GM12878 (cell line): ENCODE measurements at regions not wholly inside any gene's neighbourhood (a gene's known extent, or its start where the extent isn't known, plus 50 kb on each side); places are given as distances from the start of the nearest gene placed in this dataset.

Experiments used
- ATAC-seq: fragments of 200-7000 bp; cut with Tn5 transposase; 3 replicates; pipeline ENCODE4 v1.9.1; 2020; ENCODE audit warnings: mild to moderate bottlenecking, moderate library complexity
- BruUV-seq: library from RNA; stranded (reverse); fragments of 400-500 nt; replicated peaks from 2 replicates; lab custom pipeline; 2021; lab: Mats Ljungman, UMichigan
- CTCF ChIA-PET: fragments of 300-600 bp; sonication (Branson Sonifier 250); formaldehyde crosslinking; extraction: SDS; loops from one replicate; lab custom pipeline; 2021; ENCODE audit warnings: inconsistent platforms; lab: Yijun Ruan, JAX
- POLR2A ChIA-PET: fragments of 350-600 bp; formaldehyde crosslinking; extraction: SDS; loops from one replicate; lab custom pipeline; 2021; ENCODE audit warnings: inconsistent platforms; lab: Charles Lee
- RAD21 ChIA-PET: fragments of 300-600 bp; sonication (Branson Sonifier 250); formaldehyde crosslinking; loops from one replicate; lab custom pipeline; 2023; ENCODE audit warnings: antibody characterized with exemption; ENCODE audit not compliant: unreplicated experiment; lab: Charles Lee
- SMC1A ChIA-PET: fragments of 300-600 bp; sonication (Branson Sonifier 250); formaldehyde crosslinking; loops from one replicate; lab custom pipeline; 2023; ENCODE audit not compliant: unreplicated experiment, uncharacterized antibody; lab: Charles Lee
- DNase-seq: peaks from one replicate; pipeline ENCODE4 v3.0.0-alpha.2; 2011; ENCODE audit warnings: low read depth, low spot score
- FAIRE-seq: peaks from 3 replicates; lab custom pipeline; 2011; peaks lifted over from hg19 to GRCh38; lab: Jason Lieb, UNC
- H2AFZ ChIP-seq: 2 replicates; pipeline ENCODE4 v1.6.0; 2011; ENCODE audit warnings: low read depth, low read length, control low read depth; ENCODE audit not compliant: control insufficient read depth
- H3K27ac ChIP-seq: 2 replicates; pipeline ENCODE4 v1.5.1; 2011; ENCODE audit warnings: control low read depth; ENCODE audit not compliant: control insufficient read depth, insufficient read depth
- H3K27me3 ChIP-seq, 2 experiments: replicated peaks in 1 of 2; 2 replicates each; pipeline versions ENCODE4 v1.6.0 to v1.6.1; 2011; ENCODE audit warnings: low read length in 1 of 2; ENCODE audit not compliant: control insufficient read depth in 2 of 2, insufficient read depth in 2 of 2
- H3K36me3 ChIP-seq, 2 experiments: 2 replicates each; pipeline ENCODE4 v1.5.1; 2011; ENCODE audit warnings: low read length in 1 of 2; ENCODE audit not compliant: control insufficient read depth in 2 of 2, insufficient read depth in 2 of 2
- H3K4me1 ChIP-seq: 2 replicates; pipeline ENCODE4 v1.6.1; 2011; ENCODE audit warnings: mild to moderate bottlenecking, low read length, moderate library complexity, mixed read lengths; ENCODE audit not compliant: control insufficient read depth, insufficient read depth
- H3K4me2 ChIP-seq: 2 replicates; pipeline ENCODE4 v1.6.0; 2011; ENCODE audit warnings: control low read depth; ENCODE audit not compliant: control insufficient read depth, insufficient read depth
- H3K4me3 ChIP-seq: fragments of 200-600 bp; sonication (generic); 2 replicates; pipeline ENCODE4 v1.5.1; 2016
- H3K79me2 ChIP-seq: 2 replicates; pipeline ENCODE4 v1.6.0; 2011; ENCODE audit warnings: low read length; ENCODE audit not compliant: control insufficient read depth, insufficient read depth
- H3K9ac ChIP-seq: 2 replicates; pipeline ENCODE4 v1.8.0; 2011; ENCODE audit warnings: low read length, control low read depth, mixed read lengths; ENCODE audit not compliant: control insufficient read depth, insufficient read depth
- H3K9me3 ChIP-seq: replicated peaks from 3 replicates; pipeline ENCODE4 v1.5.1; 2011; ENCODE audit warnings: mild to moderate bottlenecking, low read length; ENCODE audit not compliant: control insufficient read depth, insufficient read depth
- H4K20me1 ChIP-seq: 2 replicates; pipeline ENCODE4 v1.6.0; 2011; ENCODE audit not compliant: control insufficient read depth, insufficient read depth
- CBFB ChIP-seq: IDR thresholded peaks from 2 replicates; pipeline ENCODE4 v1.6.1; 2016; ENCODE audit warnings: antibody characterized with exemption, low read depth
- CTCF ChIP-seq, 3 experiments: IDR thresholded peaks in 2 of 3; conservative IDR thresholded peaks in 1 of 3; 2 replicates each; pipeline ENCODE4 v1.5.1; 2011; ENCODE audit warnings: low read depth in 3 of 3, low read length in 3 of 3, mild to moderate bottlenecking in 3 of 3, control low read depth in 2 of 3, moderate library complexity in 2 of 3, inconsistent platforms in 1 of 3, mixed read lengths in 1 of 3; ENCODE audit not compliant: control insufficient read depth in 2 of 3, insufficient read depth in 1 of 3; ENCODE audit errors: extremely low read depth in 1 of 3
- EZH2 ChIP-seq: IDR thresholded peaks from 2 replicates; pipeline ENCODE4 v1.6.1; 2012; ENCODE audit warnings: low read depth, mild to moderate bottlenecking, control low read depth, inconsistent platforms, low read length, borderline replicate concordance; ENCODE audit not compliant: control insufficient read depth
- FOS ChIP-seq: IDR thresholded peaks from 3 replicates; pipeline ENCODE4 v1.6.1; 2011; ENCODE audit warnings: borderline replicate concordance; ENCODE audit not compliant: insufficient read length; ENCODE audit errors: extremely low read depth
- HDAC6 ChIP-seq: fragments of 200-600 bp; sonication (generic); IDR thresholded peaks from one replicate; pipeline ENCODE4 v1.8.0; 2017; ENCODE audit warnings: antibody characterized with exemption; ENCODE audit not compliant: unreplicated experiment
- HDGF ChIP-seq: fragments of 450-650 bp; IDR thresholded peaks from 2 replicates; pipeline ENCODE4 v1.6.1; 2016; ENCODE audit warnings: antibody characterized with exemption
- IRF3 ChIP-seq: fragments of 450-650 bp; IDR thresholded peaks from 2 replicates; pipeline ENCODE4 v1.6.1; 2014; ENCODE audit warnings: mild to moderate bottlenecking
- JUNB ChIP-seq: IDR thresholded peaks from 2 replicates; pipeline ENCODE4 v1.6.1; 2016; ENCODE audit warnings: antibody characterized with exemption, mild to moderate bottlenecking
- NFXL1 ChIP-seq: fragments of 450-650 bp; IDR thresholded peaks from 2 replicates; pipeline ENCODE4 v1.6.1; 2017; ENCODE audit warnings: antibody characterized with exemption, mild to moderate bottlenecking, borderline replicate concordance
- NR2C2 ChIP-seq: IDR thresholded peaks from 2 replicates; pipeline ENCODE4 v1.6.1; 2011; ENCODE audit warnings: borderline replicate concordance, low read depth; ENCODE audit not compliant: control insufficient read depth, insufficient read length
- POU2F2 ChIP-seq: IDR thresholded peaks from 3 replicates; pipeline ENCODE4 v1.6.1; 2011; ENCODE audit warnings: low read depth, mild to moderate bottlenecking, low read length, borderline replicate concordance
- REST ChIP-seq: IDR thresholded peaks from 2 replicates; pipeline ENCODE4 v1.6.1; 2012; ENCODE audit warnings: mild to moderate bottlenecking, low read depth, low read length
- SMAD5 ChIP-seq: IDR thresholded peaks from 2 replicates; pipeline ENCODE4 v1.6.1; 2016; ENCODE audit warnings: antibody characterized with exemption, low read depth
- SUZ12 ChIP-seq: fragments of 200-600 bp; sonication (generic); IDR thresholded peaks from one replicate; pipeline ENCODE4 v1.6.1; 2018; ENCODE audit warnings: antibody characterized with exemption, mild to moderate bottlenecking; ENCODE audit not compliant: unreplicated experiment
- ZNF687 ChIP-seq: fragments of 450-650 bp; IDR thresholded peaks from 2 replicates; pipeline ENCODE4 v1.6.1; 2017; ENCODE audit warnings: mild to moderate bottlenecking, moderate library complexity
- WGBS: methylation state at CpG from one replicate; pipeline ENCODE4 v1.1.6; 2016; ENCODE audit warnings: low lambda C conversion rate; ENCODE audit not compliant: insufficient replicate concordance, insufficient coverage; ENCODE audit errors: missing lambda C conversion rate; 5-methylcytosine and 5-hydroxymethylcytosine counted together
- in situ Hi-C: fragments of 300-500 bp; cut with MboI; formaldehyde crosslinking; loops from 9 replicates; pipeline ENCODE4 v1.14.3; 2018; ENCODE audit warnings: mixed read lengths
- intact Hi-C: fragments of 100-400 bp; cut with micrococcal nuclease; formaldehyde crosslinking; loops from one replicate; pipeline ENCODE4 v1.14.2; 2022; ENCODE audit not compliant: unreplicated experiment

GRCh38 chr7:155893664-155894063 is 81.4 kb upstream of the SHH start:
- SMC1A ChIA-PET: no interaction called here
- TF ChIP-seq IRF3 (no peak), FOS (no peak), EZH2 (no peak), JUNB (no peak), REST (no peak), ZNF687 (no peak), SMAD5 (no peak), CBFB (no peak), NFXL1 (no peak), POU2F2 (no peak), SUZ12 (no peak), HDGF (no peak), HDAC6 (no peak), NR2C2 (no peak), CTCF (IDR thresholded peaks at IDR 0.05 in 2 of 3, conservative IDR thresholded peaks at IDR 0.05 in 1 of 3; ENCODE audit: control insufficient read depth in 2 of 3, extremely low read depth in 1 of 3, insufficient read depth in 1 of 3, low read depth in 3 of 3, low read length in 3 of 3) (no peak)

More at GRCh38 chr7:155893664-155894063, 81.4 kb upstream of the SHH start:
- Histone ChIP-seq H3K9me3 (no peaks in the 10 kb centered on the region; the same call in 2 of the 3 replicates), H3K36me3 (no peaks in the 10 kb centered on the region), H3K4me1 (no peaks in the 10 kb centered on the region), H3K27ac (no peak overlapping the region), H4K20me1 (no peaks in the 10 kb centered on the region), H3K27me3 (no peaks in the 10 kb centered on the region; a peak in 2 of 4 replicates), H3K79me2 (no peaks in the 10 kb centered on the region), H3K4me2 (no peak overlapping the region), H3K9ac (no peak overlapping the region), H2AFZ (no peak overlapping the region), H3K4me3 (no peak overlapping the region)
- ChIA-PET CTCF (no interaction called here), POLR2A (no interaction called here), RAD21 (no interaction called here)
- 31% methylated on average over 6 of the region's 6 CpGs for WGBS
- intact Hi-C loops: no loop called here
- in situ Hi-C loops: no loop called here
- ATAC-seq: no peak
- no peak for DNase-seq
- BruUV-seq: no TSS peak
- no peak for FAIRE-seq
